GM12892 (cell line): ENCODE measurements at regions not wholly inside any gene's neighbourhood (a gene's known extent, or its start where the extent isn't known, plus 50 kb on each side); places are given as distances from the start of the nearest gene placed in this dataset.

Experiments used
- POLR2A ChIP-seq: IDR thresholded peaks from 2 replicates; pipeline ENCODE4 v1.6.1; 2011; ENCODE audit warnings: low read depth, low read length, control low read depth
- POLR2AphosphoS5 ChIP-seq: IDR thresholded peaks from 2 replicates; pipeline ENCODE4 v1.6.1; 2011; ENCODE audit warnings: low read depth, low read length, control low read depth
- TAF1 ChIP-seq: IDR thresholded peaks from 2 replicates; pipeline ENCODE4 v1.6.1; 2011; ENCODE audit warnings: low read depth, mild to moderate bottlenecking, control low read depth, low read length, borderline replicate concordance

DNA sequence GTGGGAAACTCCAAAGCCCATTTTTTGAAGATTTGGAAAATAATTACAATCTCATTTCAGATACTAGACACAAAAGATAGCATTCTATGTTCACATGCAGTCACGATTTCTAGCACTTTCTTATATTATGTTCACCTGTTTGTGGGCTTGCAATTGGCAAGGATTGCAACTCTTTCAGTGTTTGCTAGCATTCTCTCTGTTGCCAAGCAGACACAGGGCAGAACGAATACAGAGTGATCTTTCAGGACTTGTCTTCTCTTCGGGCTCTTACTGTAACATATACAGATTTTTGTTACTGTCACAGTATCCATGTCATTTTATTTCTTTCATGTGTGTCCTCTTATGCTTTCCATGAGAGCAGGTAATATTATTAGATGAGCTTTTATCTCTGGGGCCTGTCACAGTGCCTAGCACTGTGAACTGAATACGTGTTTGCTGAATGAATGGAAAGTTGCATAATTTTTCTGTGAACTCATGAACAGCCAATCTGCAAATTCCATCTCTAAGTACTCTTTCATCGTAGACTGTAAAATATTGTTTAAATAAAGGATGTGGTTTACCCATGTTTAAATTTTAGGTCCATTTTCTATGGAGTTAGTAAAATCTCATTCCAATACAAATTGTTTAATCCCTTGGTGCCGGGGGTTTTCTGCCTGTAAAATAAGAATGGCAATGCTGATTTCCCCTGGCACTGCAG, 105.1 kb downstream of the BMP4 start:
- TF ChIP-seq POLR2A (no peak), POLR2AphosphoS5 (no peak), TAF1 (no peak)
